GM12801 (cell line): ENCODE measurements at regions not wholly inside any gene's neighbourhood (a gene's known extent, or its start where the extent isn't known, plus 50 kb on each side); places are given as distances from the start of the nearest gene placed in this dataset.

Source experiments
- CTCF ChIP-seq: IDR thresholded peaks from one replicate; pipeline ENCODE4 v1.5.1; 2011; ENCODE audit warnings: control low read depth; ENCODE audit not compliant: insufficient read length; ENCODE audit errors: extremely low read depth

GRCh38 chr6:68533339-68533795, 101.7 kb upstream of the ADGRB3 start:
- TF ChIP-seq CTCF: no peak

- no peak for TF ChIP-seq CTCF
Observed at GRCh38 chr6:68527691-68528090, 107.4 kb upstream of the ADGRB3 start.

- no peak for TF ChIP-seq CTCF
Observed at GRCh38 chr6:68506911-68507310, 128.2 kb upstream of the ADGRB3 start.

- TF ChIP-seq CTCF: no peak
Observed at GRCh38 chr6:68502946-68503345, 132.1 kb upstream of the ADGRB3 start.

- no peak for TF ChIP-seq CTCF
Observed at GRCh38 chr6:68497927-68498326, 137.2 kb upstream of the ADGRB3 start.

- TF ChIP-seq CTCF: no peak
Observed at GRCh38 chr6:68476611-68477010, 158.5 kb upstream of the ADGRB3 start.

GRCh38 chr6:68473433-68474210, 161.5 kb upstream of the ADGRB3 start:
- no peak for TF ChIP-seq CTCF
